ENCODE measurements at regions not wholly inside any gene's neighbourhood (a gene's known extent, or its start where the extent isn't known, plus 50 kb on each side); places are given as distances from the start of the nearest gene placed in this dataset.

DNA sequence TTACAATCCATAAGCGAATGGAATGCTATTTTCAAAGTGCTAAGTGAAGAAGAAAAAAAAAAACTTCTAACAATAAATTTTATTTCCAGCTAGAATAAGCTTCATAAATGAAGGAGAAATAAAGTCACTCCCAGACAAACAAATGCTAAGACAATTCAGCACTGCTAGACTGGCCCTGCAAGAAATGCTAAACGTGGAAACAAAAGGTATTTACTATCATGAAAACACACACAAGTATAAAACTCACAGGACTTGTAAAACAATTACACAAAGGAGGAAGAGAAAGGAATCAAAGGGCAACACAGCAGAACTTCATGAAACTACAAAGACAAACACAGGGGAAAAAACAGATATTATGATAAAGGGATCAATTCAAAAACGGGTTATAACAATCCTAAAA is 85.8 kb upstream of the NELL2 start:
- no peak for DNase-seq (ENCODE audit: low spot score)

DNA sequence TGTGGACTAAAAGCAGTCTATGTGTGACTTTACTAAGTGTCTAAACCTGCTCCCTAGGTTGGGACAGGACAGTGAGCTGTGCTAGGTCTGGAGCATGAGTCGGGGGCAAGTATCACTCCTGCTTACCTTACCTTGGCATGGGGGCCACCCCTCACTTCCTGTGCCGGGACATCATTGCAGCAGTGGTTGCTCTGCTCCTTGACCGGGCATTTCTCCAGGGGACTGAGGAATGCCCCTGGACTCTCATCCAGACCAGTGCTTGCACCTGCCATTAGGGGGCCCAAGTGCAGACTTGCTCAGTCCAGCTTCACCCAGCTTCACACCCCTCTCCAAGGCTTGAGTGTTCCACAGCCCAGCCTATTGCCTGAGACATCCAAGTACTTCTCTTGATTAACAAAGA is 84.7 kb upstream of the NELL2 start:
- no peak for DNase-seq (ENCODE audit: low spot score)

DNA sequence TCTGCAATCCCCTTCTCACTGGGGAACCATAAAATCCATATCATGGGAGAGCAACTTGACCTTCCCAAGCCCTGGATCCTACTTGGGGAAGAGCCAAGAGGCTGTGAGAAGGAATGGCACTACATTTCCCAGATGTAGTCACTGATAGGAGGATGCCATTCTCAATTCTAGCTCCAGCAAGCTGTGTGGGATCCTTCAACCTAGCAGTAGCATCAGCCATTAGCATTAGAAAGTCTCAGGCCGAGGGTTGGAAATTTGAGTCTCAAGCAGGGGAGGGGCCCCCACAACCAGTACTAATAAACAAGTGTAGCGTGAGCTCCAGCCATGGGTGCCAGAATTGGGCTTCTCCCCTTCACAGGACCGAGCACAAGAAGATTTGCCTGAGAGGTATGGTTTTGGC is 84.3 kb upstream of the NELL2 start:
- DNase-seq (ENCODE audit: low spot score): no peak

DNA sequence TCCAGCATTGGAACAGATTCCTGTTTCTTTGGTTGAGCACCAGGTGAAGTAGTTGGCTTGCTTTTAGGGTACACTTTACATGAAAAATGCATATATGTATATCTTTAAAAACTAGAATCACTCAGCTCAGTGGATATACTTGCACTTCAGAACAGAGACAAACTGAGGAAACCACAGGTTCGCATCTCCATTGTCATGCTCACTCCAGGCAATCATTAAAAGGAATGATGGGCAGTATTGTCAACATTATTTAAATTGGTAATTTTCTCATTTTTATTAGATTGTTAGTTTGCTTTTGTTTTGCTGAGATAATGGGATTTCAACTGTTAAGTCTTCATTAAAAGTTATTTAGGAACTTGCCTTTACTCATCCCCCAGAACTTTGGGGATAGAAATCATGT is 71.0 kb upstream of the NELL2 start:
- no peak for DNase-seq (ENCODE audit: low spot score)

DNA sequence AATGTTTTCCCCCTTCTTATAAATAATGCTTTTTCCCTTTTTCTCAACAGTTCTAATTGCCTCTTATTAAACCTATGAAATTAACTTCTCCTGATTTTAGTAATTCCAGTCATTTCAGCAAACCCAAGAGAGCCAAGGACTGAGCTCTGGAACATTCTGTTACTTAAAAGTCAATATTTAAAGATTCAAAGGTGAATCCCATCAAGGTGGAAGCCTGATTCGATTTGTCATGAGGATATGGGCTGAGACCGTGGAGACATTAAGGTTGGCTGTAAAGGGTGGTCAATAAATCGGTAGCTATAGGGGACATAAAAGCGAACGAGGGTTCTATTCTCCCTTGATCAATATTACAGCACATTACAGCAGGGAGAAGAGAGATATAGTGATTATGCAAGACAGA is 66.6 kb upstream of the NELL2 start:
- DNase-seq (ENCODE audit: low spot score): no peak

DNA sequence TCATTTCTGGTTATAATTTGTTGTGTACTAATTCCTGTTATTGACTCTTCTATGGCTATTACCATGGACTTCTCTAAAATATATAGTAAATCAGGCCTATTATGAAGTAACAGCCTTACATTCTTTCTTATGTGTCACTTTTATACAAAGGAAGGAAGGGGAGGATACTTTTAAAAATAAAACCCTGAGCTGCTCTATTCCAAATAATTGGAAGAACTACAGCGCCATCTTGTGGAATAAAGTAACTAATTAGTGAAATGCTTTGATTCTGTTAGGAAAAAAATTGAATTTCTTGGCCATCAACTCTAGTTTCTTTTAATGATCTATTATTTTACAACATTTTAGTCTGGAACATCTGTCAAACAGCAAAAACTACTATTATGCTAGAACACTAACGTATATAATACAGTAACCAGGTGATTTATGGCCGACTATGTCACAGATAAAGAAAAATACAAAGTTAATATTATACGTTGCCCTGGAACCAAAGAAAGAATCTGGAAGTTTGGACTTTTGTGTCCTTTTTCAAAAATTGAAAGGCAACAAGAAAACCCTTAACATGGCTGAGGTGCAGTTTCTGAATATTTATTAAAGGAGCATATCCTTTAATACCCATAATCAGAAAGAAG is 55.0 kb upstream of the NELL2 start:
- peak; percentile 84 for DNase-seq (ENCODE audit: low spot score)

DNA sequence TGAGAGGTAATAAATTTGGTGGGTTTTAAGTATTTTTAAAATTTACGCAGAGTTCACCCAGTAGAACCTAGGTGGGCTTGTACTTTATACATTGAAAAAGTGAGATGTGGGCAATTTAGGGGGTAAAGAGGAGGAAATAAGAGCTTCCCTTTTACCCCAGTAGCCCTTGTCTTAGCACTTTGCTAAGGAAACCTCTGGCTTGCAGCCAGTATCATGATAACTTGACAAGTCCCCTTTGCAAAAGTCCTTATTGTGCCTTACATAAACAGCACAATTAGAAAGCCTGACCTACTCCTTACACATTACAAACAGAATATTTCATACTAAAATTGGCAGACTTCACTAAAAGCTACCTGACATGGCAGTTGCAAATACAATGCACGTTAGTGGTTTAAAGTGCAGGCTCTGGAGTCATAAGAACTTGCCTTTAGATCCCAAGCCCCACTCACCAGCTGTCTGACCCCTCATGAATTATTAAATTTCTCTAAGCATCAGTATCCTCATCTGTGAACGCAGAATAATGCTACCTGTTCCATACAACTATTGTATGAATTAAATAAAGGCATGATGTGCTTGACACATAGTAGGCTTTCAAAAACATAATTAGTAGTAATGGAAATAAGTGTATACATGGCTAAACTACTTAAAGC is 53.2 kb upstream of the NELL2 start:
- DNase-seq (ENCODE audit: low spot score): no peak
